HG02885 (cell line): ENCODE measurements at regions not wholly inside any gene's neighbourhood (a gene's known extent, or its start where the extent isn't known, plus 50 kb on each side); places are given as distances from the start of the nearest gene placed in this dataset.

Source experiments
- ATAC-seq: cut with Tn5 transposase; IDR thresholded peaks from one replicate; pipeline ENCODE4 v1.9.1; 2021; ENCODE audit warnings: mild to moderate bottlenecking; ENCODE audit not compliant: unreplicated experiment, poor library complexity

DNA sequence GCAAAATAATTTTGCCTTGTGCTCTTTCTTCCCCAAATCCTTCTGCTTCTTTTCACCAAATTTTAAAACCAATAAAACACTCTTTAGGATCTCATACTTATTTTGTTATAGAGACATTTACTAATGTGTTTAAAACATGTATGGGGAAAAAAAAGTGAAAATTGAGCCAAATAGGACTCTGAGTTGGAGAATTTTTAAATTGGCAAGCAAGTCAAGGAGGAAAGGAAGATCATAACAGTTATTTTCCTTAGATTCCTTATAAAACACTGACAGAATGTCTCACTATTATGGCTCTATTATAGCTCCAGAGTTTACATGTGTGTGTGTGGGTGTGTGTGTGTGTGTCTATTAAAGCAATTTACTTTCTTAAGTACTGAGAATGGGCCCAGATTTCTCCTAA lies 220.5 kb downstream of the SLC6A15 start:
- ATAC-seq, result no peak

DNA sequence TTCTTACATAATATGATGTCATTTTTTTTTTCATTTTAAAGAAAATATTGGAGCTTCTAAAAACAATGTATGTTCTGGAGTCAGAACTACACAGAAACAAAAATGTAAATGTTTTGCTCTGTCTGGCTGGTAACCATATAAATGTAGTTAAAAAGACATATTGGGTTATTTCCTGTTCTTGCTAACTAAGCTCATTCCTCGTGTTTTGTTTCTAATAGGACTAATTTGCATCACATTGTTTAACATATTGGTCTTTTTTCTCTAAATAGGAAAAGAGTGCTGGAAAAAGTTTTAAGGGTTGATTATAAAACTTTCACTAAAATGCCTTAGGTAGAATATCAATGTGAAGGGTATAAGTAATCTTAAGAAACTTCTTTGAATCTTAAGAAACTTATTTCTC lies 221.3 kb downstream of the SLC6A15 start:
- ATAC-seq, result no peak

GRCh38 chr12:84689638-84690037 lies 223.0 kb downstream of the SLC6A15 start:
- no peak for ATAC-seq

- no peak for ATAC-seq
Observed at GRCh38 chr12:84685379-84685778, 227.2 kb downstream of the SLC6A15 start.

DNA sequence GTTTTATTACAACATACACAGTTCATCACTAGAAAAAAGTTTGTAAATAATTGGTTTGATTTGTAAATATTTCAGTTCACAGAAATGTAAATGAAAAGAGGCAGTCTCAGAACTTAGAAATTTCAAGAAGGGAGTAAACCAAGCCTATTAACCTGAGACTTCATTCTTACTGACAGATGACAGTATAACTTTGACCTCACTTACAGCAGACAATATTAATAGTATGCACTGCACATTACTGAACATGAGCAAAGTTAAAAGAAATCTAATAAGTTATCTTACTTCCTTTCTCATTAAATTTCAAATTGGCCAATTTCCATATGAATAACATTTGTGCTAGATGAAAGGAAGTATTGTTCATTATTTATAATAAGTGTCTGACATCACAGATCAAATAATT lies 235.8 kb downstream of the SLC6A15 start:
- ATAC-seq, result no peak

- ATAC-seq, result no peak
Observed at GRCh38 chr12:84661786-84662185, 250.8 kb downstream of the SLC6A15 start.

GRCh38 chr12:84660139-84660538 lies 252.5 kb downstream of the SLC6A15 start:
- no peak for ATAC-seq

DNA sequence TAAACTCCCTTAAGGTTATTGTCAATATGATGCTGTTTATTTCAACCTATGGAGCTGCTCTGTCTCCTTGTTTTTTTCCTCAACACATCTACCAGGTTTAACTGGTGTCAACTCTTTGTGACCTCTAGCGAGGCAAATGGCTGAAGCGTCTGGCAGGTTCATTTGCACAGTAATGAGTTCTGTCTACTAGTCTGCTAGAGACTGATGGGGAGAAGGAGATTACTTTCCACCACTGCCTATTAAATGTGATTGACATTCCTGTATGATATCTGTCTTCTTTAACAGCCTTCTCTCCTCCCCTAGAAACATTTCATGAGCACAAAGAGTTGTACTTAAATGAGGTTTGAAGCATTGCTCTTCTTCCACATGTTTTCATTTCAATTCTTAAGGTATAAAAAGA lies 253.7 kb downstream of the SLC6A15 start:
- no peak for ATAC-seq

DNA sequence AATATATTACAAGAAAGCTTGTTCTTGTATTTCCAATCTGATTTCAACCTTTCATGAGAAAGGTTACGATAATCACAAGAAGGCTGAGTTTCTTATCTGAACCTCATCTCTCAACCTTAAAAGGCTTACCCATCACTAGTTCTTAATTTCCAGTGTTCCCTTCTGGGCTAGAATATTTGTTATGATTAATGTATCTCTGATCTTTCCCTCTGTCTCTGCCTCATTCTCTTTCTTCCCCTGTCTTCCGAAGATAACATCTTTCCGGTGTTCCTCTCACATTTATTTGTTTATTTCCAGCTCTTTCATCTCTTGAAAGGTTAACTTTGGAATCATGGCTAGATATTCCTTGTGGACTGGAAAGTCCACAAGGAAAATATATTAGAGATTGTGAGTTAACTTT lies 255.9 kb downstream of the SLC6A15 start:
- ATAC-seq, result no peak

- ATAC-seq, result no peak
Observed at GRCh38 chr12:84653482-84653881, 259.1 kb downstream of the SLC6A15 start.

DNA sequence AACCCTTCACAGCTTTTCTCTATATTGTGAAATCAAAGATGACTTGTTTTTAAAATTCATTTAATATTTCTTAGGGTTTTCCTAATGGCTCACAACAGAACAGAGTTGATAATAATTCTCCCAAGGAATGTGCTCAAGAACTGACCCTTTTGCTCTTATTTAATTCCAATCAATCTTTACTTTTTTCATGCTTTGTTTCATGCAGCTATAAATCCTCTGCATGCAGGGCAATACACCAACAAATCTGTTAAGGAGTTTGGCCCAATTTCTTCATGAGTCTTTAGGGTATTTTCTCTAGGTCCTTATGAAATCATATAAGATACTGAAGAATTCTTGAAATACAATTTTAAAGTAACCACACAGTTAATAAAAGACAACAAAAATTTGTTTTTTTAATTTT lies 264.2 kb downstream of the SLC6A15 start:
- ATAC-seq, result no peak

GRCh38 chr12:84644908-84645307 lies 267.7 kb downstream of the SLC6A15 start:
- no peak for ATAC-seq

GRCh38 chr12:84643993-84644392 lies 268.6 kb downstream of the SLC6A15 start:
- no peak for ATAC-seq

DNA sequence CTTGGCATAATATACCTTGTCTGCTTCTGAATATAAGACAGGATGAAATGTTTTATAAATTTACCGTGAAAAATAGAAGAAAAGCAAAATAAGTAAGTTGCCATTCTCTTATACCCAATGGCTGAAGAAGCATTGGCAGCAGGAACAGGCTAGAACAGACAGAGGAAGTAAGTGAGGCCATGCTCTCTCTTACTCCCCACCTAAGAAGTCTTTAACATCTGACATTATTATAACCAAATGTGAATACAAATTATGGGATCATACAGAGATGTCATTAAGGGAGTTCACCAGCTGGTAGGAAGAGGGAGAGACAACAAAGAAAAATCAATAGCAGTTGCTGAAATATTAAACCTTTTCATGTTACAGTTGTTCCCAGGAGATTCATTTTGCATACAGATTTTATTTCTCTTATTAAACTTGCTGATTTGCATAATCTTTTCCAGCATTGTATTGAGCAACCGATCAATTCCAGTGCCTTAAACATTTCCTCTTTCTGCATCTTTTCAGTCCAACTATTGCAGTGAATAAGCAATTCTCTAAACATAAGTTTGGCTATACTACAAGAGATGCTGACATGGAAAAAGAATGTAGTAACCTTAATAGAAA lies 270.6 kb downstream of the SLC6A15 start:
- ATAC-seq, result no peak

DNA sequence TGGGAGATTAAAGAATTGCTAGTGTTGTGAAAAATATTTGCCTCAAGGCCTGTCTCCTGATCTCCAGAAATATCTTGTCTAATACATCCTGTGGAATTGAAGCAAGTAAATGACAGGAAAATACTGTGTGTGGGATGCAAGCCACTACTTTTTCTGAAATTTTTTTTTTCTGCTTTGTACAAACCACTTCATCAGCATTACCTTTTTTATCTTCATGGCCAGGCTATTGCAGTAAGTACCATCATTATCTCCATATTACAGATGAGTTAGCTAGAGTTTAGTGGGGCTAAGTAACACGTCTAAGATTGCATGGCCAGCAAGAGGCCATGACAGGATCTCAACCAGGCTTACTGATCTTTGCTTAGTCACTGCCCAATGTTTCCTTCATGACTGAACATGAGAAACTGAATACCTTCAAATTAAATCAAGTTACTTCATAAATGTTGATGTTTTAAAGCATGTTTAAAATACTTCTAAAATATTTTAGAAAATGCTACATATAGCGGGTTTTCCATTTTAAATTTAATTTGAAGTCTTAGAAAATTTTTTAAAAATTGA lies 273.7 kb downstream of the SLC6A15 start:
- no peak for ATAC-seq

DNA sequence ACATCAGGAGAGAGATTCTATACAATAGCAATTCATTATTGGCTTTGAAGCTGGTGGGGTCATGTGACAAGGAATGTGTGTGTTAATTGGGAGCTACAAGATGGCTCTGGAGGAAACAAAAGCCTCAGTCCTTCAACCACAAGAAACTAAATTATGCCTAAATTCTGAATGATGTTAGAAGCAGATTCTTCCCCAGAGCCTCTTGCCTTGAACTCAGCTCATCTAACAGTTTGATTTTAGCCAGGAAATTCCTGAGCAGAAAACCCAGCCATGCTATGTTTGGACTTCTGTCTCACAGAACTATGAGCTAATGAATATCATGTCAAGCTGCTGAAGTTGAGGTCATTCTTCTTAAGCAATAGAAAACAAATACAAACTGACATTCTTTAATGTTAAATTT lies 274.7 kb downstream of the SLC6A15 start:
- ATAC-seq, result no peak

DNA sequence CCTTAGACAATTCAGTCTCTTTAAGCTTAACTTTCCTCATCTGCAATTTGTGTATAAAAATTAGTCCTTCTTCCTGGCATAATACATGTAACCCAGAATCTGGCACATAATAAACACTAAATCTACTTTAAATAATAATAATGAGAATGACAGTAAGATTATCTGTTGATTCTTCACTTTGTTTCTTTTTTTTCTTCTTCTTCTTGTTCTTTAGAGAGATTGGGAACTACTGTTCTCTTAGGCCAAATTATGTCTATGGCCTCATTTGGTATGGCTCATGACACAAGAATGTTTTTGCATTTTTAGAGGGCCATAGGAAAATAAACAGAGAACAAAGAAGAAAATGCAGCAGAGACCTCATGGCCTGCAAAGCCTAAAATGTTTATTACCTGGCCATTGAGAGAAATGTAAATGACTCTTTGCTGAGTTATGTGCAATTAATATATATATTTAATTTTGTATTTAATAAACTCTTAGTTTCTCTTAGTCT lies 275.8 kb downstream of the SLC6A15 start:
- ATAC-seq, result no peak

GRCh38 chr12:84634526-84634925 lies 278.1 kb downstream of the SLC6A15 start:
- no peak for ATAC-seq

DNA sequence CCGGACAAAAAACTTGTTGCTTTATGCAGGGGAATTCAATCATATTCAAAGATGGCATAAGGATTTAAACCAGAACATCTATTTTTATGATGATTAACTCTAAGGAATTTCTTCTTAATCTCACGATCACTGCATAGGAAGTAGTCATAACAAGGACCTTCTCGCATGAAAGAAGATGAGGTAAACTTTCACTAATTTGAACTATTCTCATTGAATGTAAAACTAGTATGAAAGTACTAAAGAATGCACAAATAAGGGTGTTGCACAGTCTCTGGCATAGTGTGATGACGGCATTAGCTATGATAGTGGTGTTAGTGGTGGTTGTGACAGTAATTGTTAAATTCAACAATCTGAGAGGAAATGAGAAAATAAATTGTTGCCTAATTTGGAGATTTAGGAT lies 280.0 kb downstream of the SLC6A15 start:
- no peak for ATAC-seq

DNA sequence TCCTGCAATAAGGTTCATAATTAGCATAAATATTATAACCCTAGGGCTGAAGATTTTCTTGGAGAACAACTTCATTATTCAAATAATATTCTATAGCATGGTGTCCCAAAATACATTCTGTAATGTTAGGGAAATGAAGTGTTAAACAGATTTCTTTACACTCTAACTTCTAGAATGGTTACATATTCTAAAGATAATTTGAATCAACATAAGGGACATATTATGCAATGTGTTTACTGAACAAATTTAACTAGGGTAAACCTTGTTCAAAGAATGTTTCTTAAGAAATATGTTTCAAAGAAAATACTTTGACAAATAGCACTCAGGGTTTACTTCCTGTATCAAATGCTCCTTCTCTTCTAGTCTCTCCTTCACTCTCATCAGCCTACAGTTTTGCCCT lies 281.6 kb downstream of the SLC6A15 start:
- no peak for ATAC-seq

DNA sequence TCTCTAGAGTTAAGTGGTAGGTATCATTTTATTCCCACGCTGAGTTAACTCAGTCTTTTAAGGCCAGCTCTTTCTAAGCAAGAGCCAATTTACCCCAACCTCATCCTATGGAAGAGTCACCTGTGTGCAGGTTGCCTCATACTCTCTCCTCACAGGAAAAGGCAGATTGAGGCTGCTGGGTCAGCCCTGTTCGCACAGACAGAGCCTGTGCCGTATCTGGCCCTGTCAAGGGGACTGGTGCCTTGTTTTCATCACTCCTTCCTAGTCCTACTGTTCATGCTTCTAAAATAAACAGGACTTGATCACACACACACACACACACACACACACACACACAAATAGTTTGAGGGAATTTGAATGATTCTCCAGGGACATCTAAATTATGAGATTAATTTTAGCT lies 285.0 kb downstream of the SLC6A15 start:
- no peak for ATAC-seq

- no peak for ATAC-seq
Observed at GRCh38 chr12:84624601-84625000, 288.0 kb downstream of the SLC6A15 start.
